ENCODE measurements at regions not wholly inside any gene's neighbourhood (a gene's known extent, or its start where the extent isn't known, plus 50 kb on each side); places are given as distances from the start of the nearest gene placed in this dataset.
"Not testable (repeated sequence)": the region's sequence is repeated elsewhere in the genome, so short reads cannot be mapped to it uniquely, and the experiment has no call there.

GRCh38 chr20:11502671-11503070 lies 415.0 kb upstream of the BTBD3 start:
- Histone ChIP-seq H3K27me3 (no peaks in the 10 kb centered on the region), H3K9me3 (no peaks in the 10 kb centered on the region), H3K4me3 (no peak overlapping the region), H3K27ac (no peak overlapping the region), H3K4me1 (no peaks in the 10 kb centered on the region), H3K36me3 (no peaks in the 10 kb centered on the region)
- intact Hi-C loops (cut with DNase I), result no loop called here
- no peak for DNase-seq
- ATAC-seq, result no peak
- TF ChIP-seq POLR2A (IDR thresholded peaks at IDR 0.05) (no peak), CTCF (IDR thresholded peaks at IDR 0.05) (no peak)

- no peaks in the 10 kb centered on the region for H3K27me3 ChIP-seq
- no peak overlapping the region for H3K27ac ChIP-seq
- ATAC-seq (no peak), DNase-seq (no peak)
- H3K36me3 ChIP-seq, result no peaks in the 10 kb centered on the region
- TF ChIP-seq POLR2A (IDR thresholded peaks at IDR 0.05) (no peak), CTCF (IDR thresholded peaks at IDR 0.05) (no peak)
- H3K4me1 ChIP-seq, result no peaks in the 10 kb centered on the region
- H3K4me3 ChIP-seq, result no peak overlapping the region
- intact Hi-C loops (cut with DNase I), result no loop called here
- H3K9me3 ChIP-seq, result peaks cover 0 to 10% (median 0%) of the 10 kb centered on the region in 12 donors
These were observed 407.9 kb upstream of the BTBD3 start for GRCh38 chr20:11509776-11510175.

- DNase-seq (no peak), ATAC-seq (no peak)
- Histone ChIP-seq H3K27ac (no peak overlapping the region), H3K4me3 (no peak overlapping the region), H3K27me3 (no peaks in the 10 kb centered on the region), H3K4me1 (no peaks in the 10 kb centered on the region), H3K9me3 (peaks cover 0 to 10% (median 0%) of the 10 kb centered on the region in 12 donors), H3K36me3 (no peaks in the 10 kb centered on the region)
- TF ChIP-seq CTCF (IDR thresholded peaks at IDR 0.05) (no peak), POLR2A (IDR thresholded peaks at IDR 0.05) (no peak)
- WGBS, 4 donors, result 39 to 47% (median 45%) methylated on average over 5 of the region's 5 CpGs
- intact Hi-C loops (cut with DNase I), result no loop called here
These were observed 405.9 kb upstream of the BTBD3 start for GRCh38 chr20:11511821-11512220.

GRCh38 chr20:11513241-11513745 lies 404.4 kb upstream of the BTBD3 start:
- ATAC-seq; H3K4me1 ChIP-seq; H3K27me3 ChIP-seq; H3K9me3 ChIP-seq; H3K36me3 ChIP-seq; H3K27ac ChIP-seq; intact Hi-C loops (cut with DNase I); H3K4me3 ChIP-seq: not testable (repeated sequence)
- 93 to 96% (median 95%) methylated on average over 19 to 39 of the region's 39 CpGs for WGBS, 4 donors
- DNase-seq, result peak in 1 of 5 donors; percentile 23

GRCh38 chr20:11516448-11516847 lies 401.2 kb upstream of the BTBD3 start:
- Histone ChIP-seq H3K36me3 (no peaks in the 10 kb centered on the region), H3K4me3 (no peak overlapping the region), H3K9me3 (no peaks in the 10 kb centered on the region), H3K27me3 (no peaks in the 10 kb centered on the region), H3K27ac (no peak overlapping the region), H3K4me1 (no peaks in the 10 kb centered on the region)
- WGBS, 4 donors, result 75 to 79% (median 76%) methylated on average over 4 of the region's 4 CpGs
- TF ChIP-seq CTCF (IDR thresholded peaks at IDR 0.05), result no peak
- no peak for TF ChIP-seq POLR2A (IDR thresholded peaks at IDR 0.05)
- intact Hi-C loops (cut with DNase I), result no loop called here
- ATAC-seq (no peak), DNase-seq (no peak)
